ENCODE measurements at regions not wholly inside any gene's neighbourhood (a gene's known extent, or its start where the extent isn't known, plus 50 kb on each side); places are given as distances from the start of the nearest gene placed in this dataset.
"Not testable (repeated sequence)": the region's sequence is repeated elsewhere in the genome, so short reads cannot be mapped to it uniquely, and the experiment has no call there.

GRCh38 chr18:75987913-75988312 is 507.1 kb downstream of the ZNF516 start:
- BruUV-seq (replicated peaks); H3K79me2 ChIP-seq (ENCODE audit: control insufficient read depth, insufficient read depth, low read length); H3K4me3 ChIP-seq; H3K9ac ChIP-seq (ENCODE audit: insufficient read depth in 1 of 2, low read depth in 2 of 2, low read length in 2 of 2); DNase-seq (ENCODE audit: extremely low read depth in 1 of 4, low spot score in 3 of 4); CTCF ChIA-PET (ENCODE audit: low intra/inter-chr PET ratio); H3K4me2 ChIP-seq (ENCODE audit: insufficient read depth, low read length); in situ Hi-C loops (cut with MboI); H4K20me1 ChIP-seq (replicated peaks; ENCODE audit: control insufficient read depth, insufficient read depth, low read length); FAIRE-seq; H2AFZ ChIP-seq (ENCODE audit: low read depth, low read length); H3K36me3 ChIP-seq (ENCODE audit: control insufficient read depth, insufficient read depth, low read length); H3K27ac ChIP-seq (ENCODE audit: extremely low read depth, low read depth, low read length); H3K27me3 ChIP-seq (ENCODE audit: control insufficient read depth in 2 of 2, insufficient read depth in 2 of 2, low read length in 2 of 2); intact Hi-C loops (cut with micrococcal nuclease); H3K9me3 ChIP-seq (replicated peaks; ENCODE audit: control insufficient read depth, insufficient read depth, low read depth, low read length); POLR2A ChIA-PET; H3K9me1 ChIP-seq (ENCODE audit: control insufficient read depth, insufficient read depth, low read length); ATAC-seq; H3K4me1 ChIP-seq (replicated peaks in 1 of 2; ENCODE audit: control insufficient read depth in 2 of 2, insufficient read depth in 2 of 2, low read length in 2 of 2): not testable (repeated sequence)
- 0% methylated on average over 4 of the region's 4 CpGs for WGBS (ENCODE audit: insufficient coverage, low coverage, missing lambda C conversion rate)

- ChIA-PET CTCF (ENCODE audit: low intra/inter-chr PET ratio) (no interaction called here), POLR2A (no interaction called here)
- intact Hi-C loops (cut with micrococcal nuclease) (no loop called here), in situ Hi-C loops (cut with MboI) (no loop called here)
- ATAC-seq (no peak), DNase-seq (ENCODE audit: extremely low read depth in 1 of 4, low spot score in 3 of 4) (no peak), FAIRE-seq (no peak)
- Histone ChIP-seq H3K9me1 (ENCODE audit: control insufficient read depth, insufficient read depth, low read length) (no peaks in the 10 kb centered on the region), H3K4me2 (ENCODE audit: insufficient read depth, low read length) (no peak overlapping the region), H3K9ac (ENCODE audit: insufficient read depth in 1 of 2, low read depth in 2 of 2, low read length in 2 of 2) (no peak overlapping the region), H3K9me3 (replicated peaks; ENCODE audit: control insufficient read depth, insufficient read depth, low read depth, low read length) (no peaks in the 10 kb centered on the region), H2AFZ (ENCODE audit: low read depth, low read length) (no peak overlapping the region), H3K79me2 (ENCODE audit: control insufficient read depth, insufficient read depth, low read length) (no peaks in the 10 kb centered on the region), H3K27me3 (ENCODE audit: control insufficient read depth in 2 of 2, insufficient read depth in 2 of 2, low read length in 2 of 2) (no peaks in the 10 kb centered on the region), H3K36me3 (ENCODE audit: control insufficient read depth, insufficient read depth, low read length) (no peaks in the 10 kb centered on the region), H3K4me3 (no peak overlapping the region), H3K4me1 (replicated peaks in 1 of 2; ENCODE audit: control insufficient read depth in 2 of 2, insufficient read depth in 2 of 2, low read length in 2 of 2) (no peaks in the 10 kb centered on the region), H4K20me1 (replicated peaks; ENCODE audit: control insufficient read depth, insufficient read depth, low read length) (no peaks in the 10 kb centered on the region), H3K27ac (ENCODE audit: extremely low read depth, low read depth, low read length) (no peak overlapping the region)
- no peak for TF ChIP-seq ZBTB5 (IDR thresholded peaks at IDR 0.05)
- BruUV-seq (replicated peaks) = no TSS peak
- 0% methylated on average over 1 of the region's 1 CpG for WGBS (ENCODE audit: insufficient coverage, low coverage, missing lambda C conversion rate)
Measured at GRCh38 chr18:75984853-75985252, 510.2 kb downstream of the ZNF516 start.

Data from K562 (cell line).